HG03378 (cell line): ENCODE measurements at regions not wholly inside any gene's neighbourhood (a gene's known extent, or its start where the extent isn't known, plus 50 kb on each side); places are given as distances from the start of the nearest gene placed in this dataset.
"Not testable (repeated sequence)": the region's sequence is repeated elsewhere in the genome, so short reads cannot be mapped to it uniquely, and the experiment has no call there.

Experiments used
- ATAC-seq: cut with Tn5 transposase; IDR thresholded peaks from one replicate; pipeline ENCODE4 v1.9.1; 2021; ENCODE audit warnings: mild to moderate bottlenecking, moderate library complexity; ENCODE audit not compliant: unreplicated experiment

DNA sequence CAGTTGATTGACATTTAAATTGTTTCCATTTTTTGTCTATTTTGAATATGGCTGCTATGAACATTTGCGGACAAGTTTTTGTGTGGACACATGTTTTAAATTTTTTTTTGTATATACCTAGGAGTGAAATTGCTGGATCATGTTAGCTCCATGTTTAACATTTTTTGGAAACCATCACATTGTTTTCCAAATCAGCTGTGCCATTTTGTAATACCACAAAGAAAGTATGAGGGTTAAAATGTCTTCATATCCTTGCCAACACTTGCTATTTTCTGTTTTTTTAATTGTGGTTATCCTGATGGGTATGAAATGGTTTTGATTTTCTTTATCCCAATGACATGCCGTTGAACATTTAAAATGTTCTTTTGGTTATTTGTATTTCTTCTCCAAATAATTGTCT, 52.1 kb downstream of the CARTPT start:
- no peak for ATAC-seq

DNA sequence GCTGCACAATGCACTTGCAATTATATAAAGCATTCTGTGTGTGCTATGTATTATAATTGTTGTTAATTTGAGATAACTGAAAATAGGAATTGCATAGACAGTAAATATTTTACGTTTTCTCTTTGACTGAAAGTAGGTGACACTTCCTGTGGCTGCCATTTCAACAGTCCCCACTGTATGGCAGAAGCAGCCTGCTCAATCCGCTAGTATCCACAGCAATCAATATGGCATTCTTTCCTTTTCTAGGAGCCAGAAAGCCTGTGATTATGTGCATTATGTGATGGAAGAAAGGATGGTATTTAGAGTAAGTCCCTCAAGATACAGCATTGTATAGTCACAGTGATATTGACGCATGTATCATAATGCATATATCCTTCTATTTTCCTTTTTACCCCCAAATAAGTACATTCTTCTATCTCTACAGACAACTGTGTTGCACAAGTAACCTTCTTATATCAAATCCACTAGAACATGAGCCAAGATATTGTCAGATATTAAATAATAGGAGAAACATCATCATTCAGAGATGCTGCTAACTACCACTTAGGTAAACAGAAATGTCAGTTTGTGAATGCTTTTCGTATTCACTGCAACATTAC, 59.7 kb downstream of the CARTPT start:
- ATAC-seq: no peak

DNA sequence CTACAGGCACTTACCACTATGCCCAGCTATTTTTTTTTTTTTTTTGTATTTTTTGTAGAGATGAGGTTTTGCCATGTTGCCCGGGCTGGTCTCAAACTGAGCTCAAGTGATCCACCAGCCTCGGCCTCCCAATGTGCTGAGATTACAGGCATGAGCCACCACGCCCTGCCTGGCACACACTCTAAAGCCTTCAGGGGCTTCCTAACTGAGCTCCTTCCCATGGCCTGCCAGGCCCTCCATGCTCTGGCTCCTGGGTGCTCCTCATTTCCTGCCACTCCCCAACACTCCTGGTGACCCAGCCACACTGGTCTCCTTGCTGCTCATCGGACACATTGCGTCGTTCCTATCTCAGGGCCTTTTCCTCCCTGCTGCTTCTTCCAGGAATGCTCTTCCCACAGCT, 61.5 kb downstream of the CARTPT start:
- ATAC-seq: no peak

DNA sequence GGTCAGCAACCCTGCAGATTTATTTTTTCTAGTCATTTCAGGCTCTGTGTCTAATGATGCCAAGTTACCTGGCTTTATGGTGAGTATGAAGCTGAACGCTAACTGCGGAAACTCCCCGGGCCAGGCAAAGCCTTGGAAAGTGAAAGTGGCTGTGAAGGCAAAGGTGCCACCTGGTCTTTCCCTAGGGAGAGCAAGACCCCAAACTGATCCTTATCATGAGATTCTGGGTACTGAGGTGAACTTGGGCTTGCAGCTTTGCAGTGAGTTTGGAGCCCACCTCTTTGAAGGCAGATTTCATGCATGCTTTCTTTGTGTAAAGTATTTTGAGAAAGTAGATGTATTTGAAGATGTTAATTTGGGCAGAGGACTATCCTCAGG, 63.3 kb downstream of the CARTPT start:
- peak; percentile 45 for ATAC-seq

DNA sequence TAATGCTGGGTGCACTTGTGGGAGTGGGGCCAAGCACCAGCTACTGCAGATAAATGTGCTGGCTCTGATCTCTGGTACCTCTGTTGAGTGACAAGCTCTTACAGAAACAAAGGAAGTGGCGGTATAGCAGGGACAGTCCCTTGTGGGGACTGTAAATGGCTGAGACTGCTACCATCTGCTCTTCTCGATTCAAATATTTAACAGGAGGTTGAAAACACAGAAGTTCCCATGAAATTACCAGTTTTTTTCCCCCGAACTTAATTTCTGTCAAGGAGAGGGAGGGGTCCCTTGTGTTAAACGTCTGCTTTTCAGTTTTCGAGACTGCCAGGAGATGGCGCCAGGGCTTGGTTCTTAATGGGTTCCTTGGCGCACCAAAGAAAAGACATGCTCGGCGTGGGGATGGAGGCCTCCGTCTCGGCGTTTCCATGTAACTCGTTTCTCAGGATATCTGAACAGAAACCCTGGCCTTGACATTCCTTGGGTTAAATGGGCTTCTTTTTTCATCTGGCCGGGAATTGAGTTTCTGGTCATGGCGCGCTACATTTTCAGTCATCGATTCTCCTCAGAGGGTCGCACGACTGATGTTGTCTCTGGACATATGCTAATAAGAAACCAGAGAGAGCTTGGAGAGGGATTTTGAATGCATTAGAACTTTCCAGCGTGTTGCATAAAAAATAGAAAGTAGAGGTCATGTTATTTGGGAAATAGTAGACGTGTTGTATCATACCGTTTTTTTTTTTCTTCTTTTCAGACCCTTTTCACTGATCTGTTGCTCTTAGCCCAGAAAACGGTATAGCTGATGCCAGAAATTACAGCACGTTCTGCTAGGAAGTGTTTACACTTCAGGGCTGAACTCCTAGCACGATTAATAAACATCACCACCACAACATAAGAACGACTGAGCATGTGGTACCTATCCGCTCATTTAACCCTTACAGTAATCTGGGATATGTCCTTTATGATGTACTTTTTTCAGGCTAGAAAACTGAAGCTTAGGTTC, 64.0 kb downstream of the CARTPT start:
- peak; percentile 96 for ATAC-seq

DNA sequence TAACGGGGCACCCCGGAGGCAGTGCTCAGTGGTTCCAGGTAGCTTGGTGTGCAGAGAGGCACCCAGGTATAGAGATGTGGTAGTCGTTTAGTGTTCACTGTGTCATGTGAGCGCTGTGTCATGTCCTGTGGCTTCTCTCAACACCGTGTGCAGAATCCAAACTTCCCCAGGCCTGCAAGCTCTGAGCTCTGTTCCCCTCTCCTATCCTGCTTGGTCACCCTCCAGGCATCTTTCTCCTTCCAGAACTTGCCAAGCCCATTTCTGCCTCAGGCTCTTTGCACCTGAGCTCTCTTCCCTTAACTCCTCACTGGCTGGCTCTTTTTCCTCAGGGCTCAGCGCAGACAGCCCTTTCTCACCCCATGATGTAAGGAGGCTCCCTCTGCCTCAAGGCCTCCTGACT, 64.8 kb downstream of the CARTPT start:
- no peak for ATAC-seq

DNA sequence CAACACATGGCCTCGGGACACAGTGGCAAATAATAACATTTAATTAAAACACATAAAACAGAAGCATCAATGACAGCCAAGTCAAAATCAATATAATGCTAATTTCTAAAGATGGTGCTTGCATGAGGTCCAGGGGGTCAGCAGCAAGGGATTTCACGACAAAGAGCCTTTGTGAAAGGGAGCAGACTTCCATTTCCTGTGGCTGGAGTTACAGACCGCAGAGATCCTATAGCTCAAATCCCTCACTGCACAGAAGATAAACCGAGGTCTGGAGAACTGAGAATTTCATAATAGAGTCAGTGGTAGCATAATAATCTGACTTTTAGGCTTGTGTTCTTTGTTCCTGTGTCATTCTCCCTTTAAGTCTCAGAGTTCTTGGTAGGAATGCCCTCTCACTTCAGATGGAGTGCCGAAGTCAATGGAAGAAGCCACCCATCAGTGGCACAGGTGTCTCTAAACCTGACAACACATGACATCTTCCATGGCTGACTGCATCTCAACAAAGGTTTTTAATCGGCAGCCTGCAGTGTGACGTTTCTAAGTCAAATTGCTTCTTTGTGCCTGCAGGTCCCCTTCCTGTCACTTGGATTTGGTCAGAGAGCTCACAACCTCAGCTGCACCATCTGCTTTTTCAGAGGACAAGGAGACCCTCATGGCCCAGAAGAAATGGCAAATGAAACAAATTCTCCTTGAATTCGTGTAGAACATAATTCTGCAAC, 67.4 kb downstream of the CARTPT start:
- ATAC-seq: no peak

DNA sequence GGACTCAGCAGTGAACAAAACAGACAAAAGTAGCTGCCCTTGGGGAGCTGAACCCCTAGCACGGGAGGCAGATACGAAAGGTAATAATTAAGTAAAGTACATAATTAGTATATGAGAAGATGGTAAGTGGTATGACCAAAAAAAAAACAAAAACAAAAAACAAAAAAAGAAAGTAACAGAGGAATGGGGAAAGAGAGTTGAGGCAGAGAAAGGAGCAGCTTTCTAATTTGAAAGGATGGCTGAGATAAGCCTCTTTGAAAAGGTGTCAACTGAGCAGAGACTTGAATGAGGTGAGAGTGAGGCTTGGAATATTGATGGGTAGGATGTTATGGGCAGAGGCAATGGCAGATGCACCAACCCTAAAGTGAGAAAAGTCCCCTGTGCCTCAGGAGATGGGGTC, 69.7 kb downstream of the CARTPT start:
- no peak for ATAC-seq

DNA sequence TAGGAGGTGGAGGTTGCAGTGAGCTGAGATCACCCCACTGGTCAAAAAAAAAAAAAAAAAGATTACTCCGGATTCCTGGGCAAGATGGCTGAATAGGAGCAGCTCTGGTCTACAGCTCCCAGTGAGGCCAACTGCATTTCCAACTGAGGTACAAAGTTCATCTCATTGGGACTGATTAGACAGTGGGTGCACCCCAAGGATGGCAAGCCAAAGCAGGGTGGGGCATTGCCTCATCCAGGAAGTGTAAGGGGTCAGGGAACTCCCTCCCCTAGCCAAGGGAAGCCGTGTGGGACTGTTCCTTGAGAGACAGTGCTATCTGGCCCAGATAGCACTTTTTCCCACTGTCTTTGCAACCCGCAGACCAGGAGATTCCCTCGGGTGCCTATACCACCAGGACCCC, 70.7 kb downstream of the CARTPT start:
- no peak for ATAC-seq

DNA sequence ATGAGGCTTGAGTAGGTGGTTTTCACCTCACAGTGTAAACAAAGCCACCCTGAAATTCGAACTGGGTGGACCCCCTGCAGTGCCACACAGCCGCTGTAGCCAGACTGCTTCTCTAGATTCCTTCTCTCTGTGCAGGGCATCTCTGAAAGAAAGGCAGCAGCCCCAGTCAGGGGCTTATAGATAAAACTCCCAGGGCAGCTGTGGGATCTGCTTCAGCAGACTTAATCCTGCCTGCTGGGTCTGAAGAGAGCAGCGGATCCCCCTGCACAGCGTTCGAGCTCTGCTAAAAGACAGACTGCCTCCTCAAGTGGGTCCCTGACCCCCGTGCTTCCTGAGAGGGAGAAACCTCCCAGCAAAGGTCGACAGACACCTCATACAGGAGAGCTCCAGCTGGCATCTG, 71.4 kb downstream of the CARTPT start:
- no peak for ATAC-seq

DNA sequence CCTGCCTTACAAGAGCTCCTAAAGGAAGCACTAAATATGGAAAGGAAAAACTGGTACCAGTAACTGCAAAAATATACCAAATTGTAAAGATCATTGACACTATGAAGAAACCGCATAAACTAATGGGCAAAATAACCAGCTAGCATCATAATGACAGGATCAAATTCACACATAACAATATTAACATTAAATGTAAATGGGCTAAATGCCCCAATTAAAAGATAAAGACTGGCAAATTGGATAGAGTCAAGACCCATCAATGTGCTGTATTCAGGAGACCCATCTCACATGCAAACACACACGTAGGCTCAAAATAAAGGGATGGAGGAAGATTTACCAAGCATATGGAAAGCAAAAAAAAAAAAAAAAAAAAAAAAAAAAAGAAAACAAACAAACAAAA, 73.0 kb downstream of the CARTPT start:
- ATAC-seq: not testable (repeated sequence)

DNA sequence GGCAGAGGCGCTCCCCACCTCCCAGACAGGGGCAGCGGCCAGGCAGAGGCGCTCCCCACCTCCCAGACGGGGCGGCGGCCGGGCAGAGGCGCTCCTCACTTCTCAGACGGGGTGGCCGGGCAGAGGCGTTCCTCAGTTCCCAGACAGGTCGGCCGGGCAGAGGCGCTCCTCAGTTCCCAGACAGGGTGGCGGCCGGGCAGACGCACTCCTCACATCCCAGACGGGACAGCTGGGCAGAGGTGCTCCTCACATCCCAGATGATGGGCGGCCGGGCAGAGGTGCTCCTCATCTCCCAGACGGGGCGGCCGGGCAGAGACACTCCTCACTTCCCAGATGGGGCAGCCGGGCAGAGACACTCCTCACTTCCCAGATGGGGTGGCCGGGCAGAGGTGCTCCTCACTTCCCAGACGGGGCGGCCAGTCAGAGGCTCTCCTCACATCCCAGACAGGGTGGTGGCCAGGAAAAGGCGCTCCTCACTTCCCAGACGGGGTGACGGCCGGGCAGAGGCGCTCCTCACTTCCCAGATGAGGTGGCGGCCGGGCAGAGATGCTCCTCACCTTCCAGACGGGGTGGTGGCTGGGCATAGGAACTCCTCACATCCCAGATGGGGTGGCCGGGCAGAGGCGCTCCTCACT, 75.1 kb downstream of the CARTPT start:
- no peak for ATAC-seq

DNA sequence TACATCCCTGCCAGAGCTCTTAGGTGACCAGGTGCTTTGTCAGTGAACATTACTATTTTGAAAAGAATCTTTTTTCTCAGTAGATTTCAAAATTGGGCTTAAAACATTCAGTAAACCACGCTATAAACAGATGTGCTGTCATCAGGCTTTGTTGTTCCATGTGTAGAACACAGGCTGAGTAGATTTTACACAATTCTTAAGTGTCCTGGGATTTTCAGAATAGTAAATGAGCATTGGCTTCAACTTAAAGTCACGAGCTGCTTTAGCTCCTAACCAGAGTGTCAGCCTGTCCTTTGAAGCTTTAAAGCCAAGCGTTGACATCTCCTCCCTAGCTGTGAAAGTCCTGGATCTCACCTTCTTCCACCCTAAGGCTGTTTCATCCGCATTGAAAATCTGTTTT, 83.6 kb downstream of the CARTPT start:
- no peak for ATAC-seq

DNA sequence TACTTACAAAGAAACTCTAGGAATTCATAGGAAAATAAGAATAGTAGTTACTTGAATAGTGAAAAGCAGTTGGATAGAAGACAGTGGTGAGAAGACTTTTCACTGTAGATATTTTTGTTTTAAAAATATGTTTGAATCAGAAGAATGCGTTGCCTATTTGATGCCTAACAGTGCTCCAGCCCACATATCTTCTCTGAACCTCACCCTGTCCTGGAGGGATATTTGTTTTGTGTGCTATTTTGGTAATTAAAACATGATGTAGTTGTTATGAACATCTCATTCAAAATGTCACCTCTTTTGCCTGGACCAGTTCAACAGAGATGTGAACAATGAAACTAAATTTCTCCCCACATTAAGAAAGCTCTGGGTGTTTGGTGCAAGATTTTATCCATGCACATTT, 87.6 kb downstream of the CARTPT start:
- no peak for ATAC-seq

DNA sequence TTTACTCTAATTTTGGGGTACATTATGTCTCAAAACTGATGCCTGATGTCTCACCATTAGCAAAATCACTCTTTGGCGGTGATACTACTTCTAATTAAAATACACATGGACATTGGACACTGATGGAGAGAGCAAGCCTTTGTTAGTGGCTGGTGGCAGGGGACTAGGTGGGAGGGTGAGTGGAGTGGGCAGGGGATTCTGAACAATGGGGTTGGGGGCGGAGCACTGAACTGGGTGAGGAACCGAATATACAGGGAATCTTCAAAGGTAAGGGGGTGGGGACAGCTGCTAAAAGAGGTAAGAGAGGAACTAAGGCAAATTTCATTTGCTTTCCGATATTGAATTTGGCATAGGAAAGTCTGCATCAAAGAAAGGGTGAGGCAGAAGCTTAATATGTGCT, 88.8 kb downstream of the CARTPT start:
- no peak for ATAC-seq

DNA sequence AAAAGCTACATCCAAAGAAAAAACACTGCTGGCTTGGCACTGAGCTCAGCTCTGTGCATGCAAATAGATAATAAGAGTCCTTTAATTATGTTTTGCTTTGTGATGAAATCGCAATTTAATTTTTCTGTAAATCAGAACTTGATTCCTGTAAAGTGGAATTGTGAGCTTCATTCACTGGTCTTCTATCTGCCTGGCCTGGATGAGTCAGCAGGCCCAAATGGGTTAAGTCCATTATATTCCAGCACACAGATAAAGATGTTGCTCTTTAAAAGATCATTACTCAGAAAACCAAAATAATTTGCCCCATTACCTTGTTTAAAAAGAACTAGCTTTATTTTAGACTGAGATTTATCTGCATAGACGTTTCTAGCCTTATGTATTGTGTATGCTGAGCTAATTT, 90.4 kb downstream of the CARTPT start:
- no peak for ATAC-seq

DNA sequence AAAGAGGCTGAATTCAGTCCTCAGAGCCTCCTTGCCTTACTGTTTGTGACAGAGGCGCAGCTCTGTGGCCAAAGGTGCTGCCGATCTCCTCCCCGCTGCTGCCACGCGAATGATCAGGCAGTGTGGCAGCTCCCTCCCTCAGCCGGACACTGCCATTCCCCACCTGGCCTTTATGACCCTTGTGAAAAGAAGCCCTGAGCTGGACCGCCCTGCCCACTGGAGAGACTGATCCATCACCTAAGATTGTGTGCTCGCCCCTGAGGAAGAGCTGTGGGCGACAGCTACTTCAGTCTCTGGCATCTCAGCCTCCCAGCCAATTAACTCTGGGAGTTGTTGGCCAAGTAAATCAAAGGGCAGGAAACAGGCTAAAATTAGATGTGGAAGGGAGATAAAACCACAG, 90.9 kb downstream of the CARTPT start:
- no peak for ATAC-seq

DNA sequence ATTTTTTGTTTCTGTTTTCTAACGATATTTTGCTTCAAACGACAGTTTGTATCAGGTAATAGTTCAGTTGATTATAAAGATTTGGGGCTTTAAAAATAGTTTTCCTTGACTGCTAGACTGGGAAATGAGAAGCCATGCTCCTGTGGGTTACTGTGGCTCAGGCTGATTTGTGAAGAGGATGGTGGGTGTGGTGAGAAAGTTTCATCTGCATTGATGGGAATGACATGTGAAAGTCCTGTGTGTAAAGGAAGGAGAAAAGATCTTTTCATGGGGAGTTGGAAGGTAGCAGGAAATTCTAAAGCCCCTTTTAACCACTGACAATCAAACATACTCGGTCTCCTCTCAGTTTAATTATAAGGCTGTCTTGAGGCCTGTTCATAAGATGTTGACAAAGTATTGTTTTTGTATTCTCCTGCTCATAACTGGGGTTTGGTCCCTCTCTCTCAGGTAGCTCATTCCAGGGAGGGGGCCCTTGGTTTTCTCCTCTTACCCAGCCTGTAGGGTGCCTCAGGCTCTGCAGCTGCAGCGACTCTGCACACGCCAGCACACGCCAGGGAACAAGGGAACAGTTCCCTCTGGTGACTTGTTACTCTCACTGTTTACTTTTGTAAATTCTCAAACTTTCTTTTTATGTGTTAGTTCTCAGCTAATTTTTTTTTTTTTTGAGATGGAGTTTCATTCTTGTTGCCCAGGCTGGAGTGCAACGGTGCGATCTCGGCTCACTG, 91.6 kb downstream of the CARTPT start:
- ATAC-seq: no peak

DNA sequence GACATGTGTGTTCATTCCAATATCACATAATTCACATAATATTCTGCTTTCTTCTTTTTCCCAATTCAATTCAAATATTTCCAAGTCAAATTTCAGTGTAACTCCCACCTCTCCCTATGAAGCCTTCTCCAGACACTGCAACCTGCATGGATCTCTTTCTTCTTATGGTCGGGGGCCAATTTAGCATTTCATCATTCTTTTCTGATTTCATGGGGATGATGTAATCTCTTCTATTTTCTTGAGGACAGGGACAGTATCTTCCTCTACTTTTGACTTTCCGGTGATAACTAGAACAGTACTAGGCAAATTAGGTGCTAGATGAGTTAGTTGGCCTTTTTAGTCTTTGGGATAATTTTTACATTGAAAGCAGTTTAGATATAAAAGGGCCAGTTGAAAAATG, 92.7 kb downstream of the CARTPT start:
- no peak for ATAC-seq

DNA sequence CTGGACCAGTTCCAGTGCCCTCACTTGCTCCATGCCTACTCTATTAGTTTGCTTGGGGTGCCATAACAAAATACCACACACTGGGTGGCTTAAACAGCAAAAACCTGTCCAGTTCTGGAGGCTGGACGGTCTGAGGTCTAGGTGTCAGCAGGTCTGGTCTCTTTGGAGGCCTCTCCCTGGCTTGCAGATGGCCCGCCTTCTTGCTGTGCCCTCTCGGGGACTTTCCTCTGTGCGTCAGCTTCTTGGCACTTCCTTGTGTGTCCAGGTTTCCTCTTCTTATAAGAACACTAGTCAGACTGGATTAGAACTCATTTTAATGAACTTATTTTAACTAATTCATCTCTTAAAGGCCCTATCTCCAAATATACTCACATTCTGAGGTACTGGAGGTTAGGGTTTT, 97.2 kb downstream of the CARTPT start:
- no peak for ATAC-seq

DNA sequence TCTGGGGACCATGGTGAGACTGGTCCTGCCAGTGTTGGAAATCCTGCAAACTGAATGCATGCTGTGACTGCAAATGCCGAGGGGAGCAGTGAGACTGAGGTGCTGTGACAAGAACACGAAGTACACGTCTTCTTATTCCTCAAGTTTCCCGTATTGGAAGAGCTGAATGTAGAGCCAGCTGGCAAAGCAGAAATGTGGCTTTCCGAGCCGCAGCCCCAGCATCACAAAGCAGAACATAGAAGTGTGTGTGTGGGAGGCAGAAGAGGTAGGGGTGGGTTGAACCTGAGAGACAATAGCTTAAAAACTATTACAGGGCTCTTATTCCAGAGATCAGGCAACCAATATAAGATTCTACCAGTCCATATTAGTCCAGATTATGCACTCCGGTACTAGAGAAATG, 98.8 kb downstream of the CARTPT start:
- ATAC-seq: no peak
